HepG2 (cell line): ENCODE measurements at regions not wholly inside any gene's neighbourhood (a gene's known extent, or its start where the extent isn't known, plus 50 kb on each side); places are given as distances from the start of the nearest gene placed in this dataset.
"Not testable (repeated sequence)": the region's sequence is repeated elsewhere in the genome, so short reads cannot be mapped to it uniquely, and the experiment has no call there.

Experiments used
- ARID2 ChIP-seq: sonication (generic); formaldehyde crosslinking; IDR thresholded peaks from 2 replicates; pipeline ENCODE4 v1.8.1; 2022; ENCODE audit warnings: mild to moderate bottlenecking, missing genetic modification reagents, borderline replicate concordance
- CEBPB ChIP-seq: IDR thresholded peaks from 2 replicates; pipeline ENCODE4 v1.6.1; 2011; ENCODE audit warnings: low read depth, low read length, improper control_type of control experiment, borderline replicate concordance
- EP300 ChIP-seq, 3 experiments: sonication (generic) in 1 of 3; formaldehyde crosslinking in 1 of 3; IDR thresholded peaks; 2 replicates each; pipeline versions ENCODE4 v1.5.1 to v1.6.1; 2011 to 2020; ENCODE audit warnings: low read depth in 2 of 3, low read length in 2 of 3, borderline replicate concordance in 1 of 3, improper control_type of control experiment in 1 of 3, mild to moderate bottlenecking in 1 of 3, missing genetic modification reagents in 1 of 3, moderate library complexity in 1 of 3
- EZH2 ChIP-seq: conservative IDR thresholded peaks from 2 replicates; pipeline ENCODE4 v1.6.1; 2012; ENCODE audit warnings: mild to moderate bottlenecking, low read depth, low read length, moderate library complexity
- KLF11 ChIP-seq: IDR thresholded peaks from 2 replicates; pipeline ENCODE4 v1.6.1; 2016; ENCODE audit warnings: missing compliant biosample characterization
- NFE2 ChIP-seq: sonication (generic); formaldehyde crosslinking; IDR thresholded peaks from 2 replicates; pipeline ENCODE4 v1.4.0; 2020; ENCODE audit warnings: missing genetic modification reagents
- TCF12 ChIP-seq, 2 experiments: fragments of 450-650 bp in 1 of 2; sonication (generic) in 1 of 2; formaldehyde crosslinking in 1 of 2; IDR thresholded peaks; 2 replicates each; pipeline versions ENCODE4 v1.6.1 to v1.8.0; 2017 to 2022; ENCODE audit warnings: antibody characterized with exemption in 1 of 2, mild to moderate bottlenecking in 1 of 2, missing genetic modification reagents in 1 of 2, moderate library complexity in 1 of 2
- TFAP4 ChIP-seq: sonication (generic); IDR thresholded peaks from 2 replicates; pipeline ENCODE4 v1.6.1; 2016; ENCODE audit warnings: low read depth, borderline replicate concordance
- ZNF251 ChIP-seq: sonication (generic); formaldehyde crosslinking; IDR thresholded peaks from 2 replicates; pipeline ENCODE4 v1.9.0; 2021; ENCODE audit warnings: mild to moderate bottlenecking, missing genetic modification reagents
- ZNF350 ChIP-seq: sonication (generic); formaldehyde crosslinking; IDR thresholded peaks from 2 replicates; pipeline ENCODE4 v1.4.0; 2020; ENCODE audit warnings: mild to moderate bottlenecking, low read depth, missing genetic modification reagents, borderline replicate concordance

- not testable (repeated sequence) for TF ChIP-seq CEBPB; ZNF251 (CRISPR knock-in tag); TFAP4; ARID2 (CRISPR knock-in tag); EZH2; TCF12 (IDR thresholded peaks at IDR 0.05); TCF12 (CRISPR knock-in tag; IDR thresholded peaks at IDR 0.05); KLF11 (CRISPR knock-in tag); EP300 (IDR thresholded peaks at IDR 0.05; ENCODE audit: low read depth in 2 of 2, low read length in 2 of 2); EP300 (CRISPR knock-in tag; IDR thresholded peaks at IDR 0.05; ENCODE audit: borderline replicate concordance); ZNF350; NFE2 (CRISPR knock-in tag)
Measured at GRCh38 chr3:39586215-39586614, 118.7 kb downstream of the MOBP start.
